ENCODE measurements at regions not wholly inside any gene's neighbourhood (a gene's known extent, or its start where the extent isn't known, plus 50 kb on each side); places are given as distances from the start of the nearest gene placed in this dataset.

DNA sequence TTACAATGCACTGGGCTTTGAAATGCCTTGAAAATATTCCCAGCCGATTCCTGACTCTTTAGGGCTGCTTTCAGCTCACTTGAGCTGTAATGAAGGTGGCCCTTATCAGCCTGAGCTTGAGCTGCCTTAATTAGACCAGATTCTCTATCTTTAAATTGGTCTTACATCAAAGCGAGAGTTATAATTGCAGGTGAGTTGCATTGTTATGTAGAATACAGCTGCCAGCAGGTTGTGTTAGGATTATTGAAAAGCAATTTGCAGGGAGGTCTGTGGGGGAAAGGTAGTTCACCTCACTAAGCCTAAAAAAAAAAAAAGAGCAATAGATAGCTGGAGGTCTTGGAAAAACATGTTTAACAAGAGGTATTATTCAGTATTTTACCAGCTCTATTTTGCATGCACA lies 142.2 kb upstream of the HABP2 start:
- no peak for DNase-seq (ENCODE audit: low read depth)
- TF ChIP-seq, protein P1, sequence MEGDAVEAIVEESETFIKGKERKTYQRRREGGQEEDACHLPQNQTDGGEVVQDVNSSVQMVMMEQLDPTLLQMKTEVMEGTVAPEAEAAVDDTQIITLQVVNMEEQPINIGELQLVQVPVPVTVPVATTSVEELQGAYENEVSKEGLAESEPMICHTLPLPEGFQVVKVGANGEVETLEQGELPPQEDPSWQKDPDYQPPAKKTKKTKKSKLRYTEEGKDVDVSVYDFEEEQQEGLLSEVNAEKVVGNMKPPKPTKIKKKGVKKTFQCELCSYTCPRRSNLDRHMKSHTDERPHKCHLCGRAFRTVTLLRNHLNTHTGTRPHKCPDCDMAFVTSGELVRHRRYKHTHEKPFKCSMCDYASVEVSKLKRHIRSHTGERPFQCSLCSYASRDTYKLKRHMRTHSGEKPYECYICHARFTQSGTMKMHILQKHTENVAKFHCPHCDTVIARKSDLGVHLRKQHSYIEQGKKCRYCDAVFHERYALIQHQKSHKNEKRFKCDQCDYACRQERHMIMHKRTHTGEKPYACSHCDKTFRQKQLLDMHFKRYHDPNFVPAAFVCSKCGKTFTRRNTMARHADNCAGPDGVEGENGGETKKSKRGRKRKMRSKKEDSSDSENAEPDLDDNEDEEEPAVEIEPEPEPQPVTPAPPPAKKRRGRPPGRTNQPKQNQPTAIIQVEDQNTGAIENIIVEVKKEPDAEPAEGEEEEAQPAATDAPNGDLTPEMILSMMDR (IDR thresholded peaks at IDR 0.05; ENCODE audit: low read depth, low read length, missing control alignments), result no peak
- no peak overlapping the region for H3K4me3 ChIP-seq (ENCODE audit: low read depth, low read length)

DNA sequence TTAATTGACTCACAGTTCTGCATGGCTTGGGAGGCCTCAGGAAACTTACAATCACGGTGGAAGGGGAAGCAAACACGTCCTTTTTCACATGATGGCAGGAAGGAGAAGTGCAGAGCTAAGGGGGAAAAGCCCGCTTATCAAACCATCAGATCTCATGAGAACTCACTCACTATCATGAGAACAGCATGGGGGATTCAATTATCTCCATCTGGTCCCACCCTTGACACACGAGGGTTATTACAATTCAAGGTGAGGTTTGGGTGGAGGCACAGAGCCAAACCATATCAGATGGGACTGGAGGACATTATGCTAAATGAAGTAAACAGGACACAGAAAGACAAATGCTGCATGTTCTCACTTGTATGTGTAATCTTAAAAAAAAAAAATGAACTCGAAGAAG lies 141.4 kb upstream of the HABP2 start:
- DNase-seq (ENCODE audit: low read depth), result no peak
- H3K4me3 ChIP-seq (ENCODE audit: low read depth, low read length), result no peak overlapping the region
- TF ChIP-seq, protein P1 (IDR thresholded peaks at IDR 0.05; ENCODE audit: low read depth, low read length, missing control alignments), result no peak

DNA sequence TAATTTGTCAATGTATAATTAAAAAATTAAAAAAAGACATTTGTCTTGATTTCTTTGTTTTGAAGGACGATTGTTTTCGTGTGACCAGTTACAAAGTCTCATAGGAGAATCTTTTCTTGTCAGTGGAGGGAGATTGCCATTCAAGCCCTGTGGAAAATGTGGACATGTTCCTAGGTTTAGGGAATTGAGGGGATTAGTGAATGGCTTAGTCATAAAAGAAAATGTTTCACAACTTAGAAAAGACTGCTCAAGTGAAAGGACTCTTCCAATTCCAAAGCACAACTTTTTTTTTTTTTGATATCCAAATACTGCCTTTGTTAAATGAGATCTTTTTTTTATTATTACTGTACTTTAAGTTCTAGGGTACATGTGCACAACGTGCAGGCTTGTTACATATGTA lies 140.7 kb upstream of the HABP2 start:
- TF ChIP-seq, protein P1 (IDR thresholded peaks at IDR 0.05; ENCODE audit: low read depth, low read length, missing control alignments), result no peak
- no peak overlapping the region for H3K4me3 ChIP-seq (ENCODE audit: low read depth, low read length)
- DNase-seq (ENCODE audit: low read depth), result no peak

DNA sequence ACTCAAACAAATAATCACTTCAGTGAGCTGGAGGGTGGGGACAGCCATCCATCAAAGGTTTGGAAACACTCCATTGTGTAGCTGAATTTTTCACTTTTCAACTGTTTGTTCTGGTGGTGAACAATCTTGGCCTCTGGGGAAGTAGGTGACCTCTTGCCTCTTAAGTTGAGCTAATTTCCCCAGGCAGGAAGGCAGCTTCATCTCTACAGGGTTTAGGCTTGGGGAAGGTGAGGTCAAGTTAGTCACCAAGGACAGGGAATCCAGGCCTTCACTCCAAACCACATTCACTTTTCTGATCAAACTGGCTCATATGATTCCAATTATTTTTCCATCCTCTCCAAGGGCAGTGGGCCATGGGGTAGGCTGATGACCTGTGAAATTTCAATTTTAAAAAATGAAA lies 138.3 kb upstream of the HABP2 start:
- no peak for DNase-seq (ENCODE audit: low read depth)

DNA sequence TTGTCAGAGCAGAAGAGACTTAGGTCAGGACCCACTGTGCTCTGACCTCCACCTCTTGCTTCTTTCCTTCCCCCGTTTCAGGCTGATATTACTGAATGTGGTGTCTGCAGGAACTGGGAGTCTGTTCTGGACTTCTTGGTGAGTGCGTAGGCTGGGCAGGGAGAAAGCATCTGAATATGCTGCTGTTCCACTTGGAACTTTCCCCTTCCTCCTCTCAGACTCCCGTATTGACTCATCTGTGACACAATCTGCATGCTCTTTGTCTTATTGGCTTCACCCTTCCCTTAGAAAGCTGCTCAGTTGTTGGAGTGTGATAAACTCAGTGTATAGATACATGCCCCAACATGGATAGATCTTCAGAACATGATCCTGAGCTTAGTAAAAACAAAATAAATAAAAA lies 137.6 kb upstream of the HABP2 start:
- no peak overlapping the region for H3K4me3 ChIP-seq (ENCODE audit: low read depth, low read length)
- TF ChIP-seq, protein P1 (IDR thresholded peaks at IDR 0.05; ENCODE audit: low read depth, low read length, missing control alignments), result no peak
- no peak for DNase-seq (ENCODE audit: low read depth)

More for the DNA sequence above, 138.3 kb upstream of the HABP2 start:
- no peak overlapping the region for H3K4me3 ChIP-seq (ENCODE audit: low read depth, low read length)
- TF ChIP-seq, protein P1 (IDR thresholded peaks at IDR 0.05; ENCODE audit: low read depth, low read length, missing control alignments), result no peak

DNA sequence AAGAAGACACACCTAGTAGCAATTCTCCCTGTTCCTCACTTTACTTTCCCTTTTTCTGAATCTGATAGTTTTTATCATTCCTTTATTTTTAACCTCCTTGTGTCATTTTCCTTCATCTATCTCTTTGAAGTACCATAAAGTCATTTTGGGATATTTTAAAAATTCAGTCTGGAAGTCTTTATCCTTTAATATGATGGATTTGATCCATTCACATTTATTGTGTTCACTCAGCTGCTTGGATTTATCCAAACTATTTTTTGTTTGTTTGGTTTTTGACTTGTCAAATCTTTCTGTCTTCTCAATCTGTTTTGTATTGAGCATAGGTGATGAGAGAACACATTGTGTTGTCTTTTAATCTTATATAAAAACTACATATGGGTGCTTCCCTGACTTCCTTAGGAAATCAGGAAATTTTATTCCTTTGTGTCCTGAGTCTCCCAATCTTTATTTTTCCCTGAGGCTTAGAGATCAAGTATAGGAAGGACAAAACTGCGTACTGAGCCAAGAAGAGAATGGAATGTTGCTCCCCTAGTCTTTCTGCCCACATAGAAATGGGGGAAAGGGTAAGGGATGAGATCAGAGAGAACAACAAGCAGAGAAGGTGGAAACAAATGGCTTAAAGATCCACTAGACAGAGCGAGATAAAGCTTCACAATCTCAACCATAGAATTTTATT lies 132.7 kb upstream of the HABP2 start:
- TF ChIP-seq, protein P1 (IDR thresholded peaks at IDR 0.05; ENCODE audit: low read depth, low read length, missing control alignments), result no peak
- DNase-seq (ENCODE audit: low read depth), result no peak
- no peak overlapping the region for H3K4me3 ChIP-seq (ENCODE audit: low read depth, low read length)

All from GM12864 (cell line).